EH (cell line): ENCODE measurements at regions not wholly inside any gene's neighbourhood (a gene's known extent, or its start where the extent isn't known, plus 50 kb on each side); places are given as distances from the start of the nearest gene placed in this dataset.

Source experiments
- DNase-seq: peaks from one replicate; pipeline ENCODE4 v3.0.0-alpha.2; 2015; ENCODE audit warnings: low read depth

DNA sequence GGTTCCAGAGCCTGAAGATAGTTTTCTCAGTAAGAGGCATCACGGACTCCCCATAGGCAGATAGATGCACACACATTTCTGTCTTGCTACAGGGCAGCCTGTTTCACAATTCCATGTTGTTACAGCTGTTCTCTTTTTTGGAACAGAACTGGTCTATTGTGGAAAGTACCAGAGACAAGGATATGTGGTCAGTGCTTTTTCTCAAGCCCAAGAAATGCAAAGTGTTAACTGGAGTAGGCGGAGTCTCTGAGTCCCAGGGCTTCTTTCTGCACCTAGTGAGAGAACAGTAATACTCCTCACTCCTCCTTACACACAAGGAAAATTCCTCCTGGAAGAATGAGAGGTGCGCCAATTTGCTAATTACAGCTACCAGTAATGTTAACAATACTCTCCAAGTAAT lies 141.6 kb upstream of the ARGLU1 start:
- no peak for DNase-seq

DNA sequence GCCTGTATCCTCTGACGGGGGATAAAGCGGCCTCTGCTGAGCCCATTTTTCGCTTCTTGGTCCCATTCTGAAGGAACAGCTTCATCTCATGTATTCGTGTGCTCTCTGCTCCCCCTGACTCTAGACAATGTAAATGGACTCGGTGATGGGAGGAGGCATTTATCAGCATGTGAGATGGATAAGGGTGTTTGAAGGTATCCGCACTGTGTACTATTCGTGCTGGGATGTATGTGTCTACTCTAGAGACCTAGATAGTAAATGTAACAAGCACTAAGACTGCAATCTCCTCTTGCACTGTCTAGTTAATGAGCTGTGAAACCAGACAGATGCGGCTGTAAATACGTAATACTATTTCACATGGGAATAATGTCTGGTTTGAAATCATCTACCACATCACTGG lies 134.6 kb upstream of the ARGLU1 start:
- DNase-seq: no peak

DNA sequence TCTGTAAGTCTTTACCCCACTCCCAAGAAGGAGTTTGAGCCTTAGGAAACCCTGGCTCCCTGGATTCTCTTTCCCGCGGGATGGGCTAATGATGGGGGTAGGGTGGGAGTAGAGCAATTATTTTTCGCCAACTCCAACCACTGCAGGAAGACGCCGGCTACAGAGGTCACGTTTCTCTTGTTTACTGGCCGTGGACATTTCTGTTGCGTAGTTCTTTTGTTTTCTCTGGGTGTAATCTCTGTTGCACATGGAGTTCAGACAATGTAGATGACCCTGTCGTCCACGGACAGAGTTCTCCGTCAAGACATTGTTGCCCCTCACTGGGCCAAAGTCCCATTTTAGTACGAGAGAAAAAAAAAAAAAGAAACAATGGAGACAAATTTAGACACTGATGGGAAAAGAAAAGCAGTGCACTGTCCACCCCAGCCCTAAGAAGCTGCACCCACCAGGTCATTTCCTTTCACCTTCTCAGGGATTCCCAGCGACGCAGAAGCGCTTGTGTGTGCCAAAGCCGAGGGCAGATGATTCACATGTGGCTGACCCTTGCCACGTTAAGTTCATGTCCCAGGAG lies 133.9 kb upstream of the ARGLU1 start:
- DNase-seq: no peak

DNA sequence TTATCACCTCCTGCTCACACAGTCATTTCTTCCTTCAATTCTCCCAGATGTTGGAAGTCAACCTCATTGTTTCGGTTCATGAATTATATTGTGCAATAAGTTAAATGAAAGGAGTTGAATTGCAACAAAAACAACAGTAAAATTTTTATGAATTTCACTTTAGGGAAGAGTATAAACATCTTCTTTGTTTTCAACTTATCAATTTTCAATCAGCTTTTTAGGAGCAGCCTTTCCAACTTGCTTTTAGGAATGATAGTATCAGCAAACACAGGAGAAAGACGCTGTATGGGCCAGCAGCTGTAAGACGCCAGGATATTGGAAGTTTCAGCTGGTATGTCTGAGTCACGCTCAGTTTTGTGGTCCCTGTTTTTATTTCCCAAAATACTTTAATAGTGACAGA lies 132.5 kb upstream of the ARGLU1 start:
- peak; percentile 6 for DNase-seq

DNA sequence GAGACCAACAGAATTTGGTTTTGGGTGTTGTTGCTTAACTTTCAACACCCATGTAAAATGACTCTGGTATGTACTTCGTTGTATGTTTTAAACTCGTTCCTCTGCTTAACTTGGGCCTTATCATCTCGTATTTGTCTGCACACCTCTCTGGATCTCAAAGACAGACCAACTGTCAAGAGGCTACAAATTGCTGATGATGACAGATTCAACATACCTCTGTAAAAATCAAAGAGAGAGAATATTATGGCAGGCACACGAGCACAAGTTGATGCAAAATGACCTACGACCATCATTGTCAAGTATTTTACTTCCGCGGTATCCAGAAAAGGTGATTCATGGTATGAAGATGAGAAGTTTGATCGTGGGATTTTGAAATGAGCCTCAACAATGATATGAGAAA lies 132.1 kb upstream of the ARGLU1 start:
- no peak for DNase-seq

DNA sequence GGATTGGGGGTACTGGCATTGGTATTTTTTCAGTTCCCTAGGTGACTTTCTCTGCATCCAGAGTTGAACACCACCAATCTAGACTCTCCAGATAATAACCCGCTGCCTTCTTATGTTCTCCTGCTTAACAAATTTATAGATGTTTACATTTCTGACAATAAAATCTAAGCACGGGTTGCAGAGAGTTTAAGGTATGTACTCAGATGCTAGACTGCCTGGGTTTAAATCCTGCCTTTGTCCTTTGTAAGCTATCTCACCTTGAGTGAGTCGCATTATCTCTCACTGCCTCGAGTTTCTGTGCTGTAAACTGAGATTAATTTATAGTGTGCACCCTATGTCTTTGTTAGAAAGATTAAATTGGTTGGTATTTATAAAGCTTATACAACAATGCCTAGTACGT lies 131.4 kb upstream of the ARGLU1 start:
- no peak for DNase-seq

DNA sequence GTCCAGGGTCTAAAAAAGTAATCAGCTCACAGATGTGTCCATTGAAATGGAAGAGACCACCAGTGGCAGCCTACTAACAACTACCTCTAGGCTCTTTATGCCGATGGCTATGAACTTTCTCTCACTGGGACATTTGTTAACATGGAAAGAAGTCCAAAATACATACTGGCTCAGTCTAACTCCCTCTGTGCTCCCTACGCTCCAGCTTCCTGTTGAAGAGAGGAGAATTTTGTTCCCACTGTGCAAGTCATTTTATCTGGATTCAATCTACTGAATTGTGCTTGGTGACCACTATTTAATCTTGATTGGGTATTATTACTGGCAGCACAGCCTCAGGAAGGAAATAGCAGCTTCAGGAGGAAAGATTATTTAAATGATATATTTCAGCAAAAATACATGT lies 128.8 kb upstream of the ARGLU1 start:
- DNase-seq: no peak

DNA sequence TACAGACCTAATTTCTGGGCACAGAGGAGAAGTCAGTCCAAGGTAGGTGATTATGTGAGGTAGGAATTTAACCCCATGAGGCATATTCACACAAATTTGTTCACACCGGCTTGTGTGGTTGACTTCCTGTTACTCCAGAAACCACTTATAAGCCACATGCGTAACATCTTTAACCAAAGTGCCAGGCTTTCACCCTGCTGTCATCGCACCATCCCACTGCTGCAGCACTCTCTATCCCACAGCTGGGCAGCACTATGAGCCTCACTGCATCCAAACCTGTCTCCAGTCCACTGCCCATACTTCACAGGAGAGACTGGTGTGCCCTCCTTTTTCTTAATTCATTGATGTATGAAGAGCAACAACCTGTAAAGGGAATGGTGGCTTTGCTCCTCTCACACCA lies 128.2 kb upstream of the ARGLU1 start:
- DNase-seq: no peak

DNA sequence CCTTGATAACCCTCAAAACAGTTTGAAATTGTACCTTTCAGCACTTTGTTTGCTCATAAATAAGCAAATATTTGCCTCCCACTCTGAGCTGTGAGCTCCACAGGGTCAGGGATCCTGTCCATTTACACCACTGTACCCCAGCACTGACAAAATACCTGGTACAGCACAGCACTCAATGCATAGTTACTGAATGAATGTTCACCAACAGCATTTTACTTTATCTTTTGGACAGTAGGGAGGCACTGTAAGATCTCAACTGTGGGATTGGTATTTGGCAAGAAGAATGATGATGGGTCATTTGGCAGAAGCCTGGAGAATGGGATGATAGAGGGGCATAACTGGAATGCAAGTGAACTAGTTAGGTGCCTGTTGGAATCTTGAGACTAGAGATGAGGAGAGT lies 127.2 kb upstream of the ARGLU1 start:
- DNase-seq: no peak

DNA sequence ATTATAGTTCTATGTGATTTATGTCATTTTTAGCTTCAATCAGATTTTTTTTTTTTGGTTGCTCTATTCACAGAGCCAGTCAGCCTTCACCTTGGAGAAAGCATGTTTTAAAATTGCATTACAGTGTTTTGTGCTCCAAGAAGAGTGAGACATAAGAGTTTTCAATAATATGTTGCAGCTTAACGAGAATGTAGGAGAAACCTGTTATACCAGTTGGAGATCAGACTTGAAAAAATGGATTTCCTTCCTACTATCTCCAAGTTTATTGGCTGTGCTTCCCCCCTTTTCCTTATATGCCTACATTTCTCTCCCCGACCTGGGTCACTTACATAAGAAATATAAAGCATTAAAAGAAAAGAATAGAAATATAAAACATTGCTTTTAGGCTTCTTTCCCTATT lies 123.9 kb upstream of the ARGLU1 start:
- no peak for DNase-seq

DNA sequence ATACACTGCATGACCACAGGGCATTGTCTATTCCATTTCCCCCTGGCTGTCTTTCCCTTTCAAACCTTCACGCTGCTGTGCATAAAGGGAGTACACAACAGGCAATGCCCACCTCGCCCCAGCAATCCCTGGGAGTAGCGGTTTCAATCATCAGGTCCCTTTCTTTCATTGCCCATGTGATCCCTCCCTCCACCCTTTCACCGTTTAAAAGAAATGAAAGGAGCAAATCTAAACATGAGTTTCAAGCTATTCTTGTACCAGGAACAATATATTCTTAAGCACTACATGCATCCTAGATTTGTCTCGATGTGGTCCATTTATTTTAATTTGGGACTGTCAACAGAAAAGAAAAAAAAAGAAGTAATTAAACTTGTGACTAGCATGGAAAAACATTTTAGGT lies 123.4 kb upstream of the ARGLU1 start:
- DNase-seq: no peak

DNA sequence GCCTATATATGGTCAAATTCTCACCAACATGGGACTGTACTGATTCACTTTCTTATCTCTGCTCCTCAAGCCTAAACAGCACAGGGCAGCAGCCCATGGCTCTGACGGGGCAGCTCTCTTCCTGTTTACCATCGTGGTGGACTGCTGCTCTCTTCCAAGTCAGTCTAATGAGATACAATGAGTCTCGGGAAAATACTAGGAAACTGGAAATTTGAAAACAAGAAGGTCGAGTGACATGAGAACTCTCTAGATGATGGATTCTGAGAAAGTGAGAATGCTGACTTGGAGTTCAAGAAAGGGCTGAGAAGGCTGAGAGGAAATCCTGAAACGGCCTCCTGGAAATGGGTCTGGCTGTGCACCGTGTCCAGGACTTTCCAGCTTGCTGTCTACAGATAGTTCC lies 122.8 kb upstream of the ARGLU1 start:
- DNase-seq: no peak

DNA sequence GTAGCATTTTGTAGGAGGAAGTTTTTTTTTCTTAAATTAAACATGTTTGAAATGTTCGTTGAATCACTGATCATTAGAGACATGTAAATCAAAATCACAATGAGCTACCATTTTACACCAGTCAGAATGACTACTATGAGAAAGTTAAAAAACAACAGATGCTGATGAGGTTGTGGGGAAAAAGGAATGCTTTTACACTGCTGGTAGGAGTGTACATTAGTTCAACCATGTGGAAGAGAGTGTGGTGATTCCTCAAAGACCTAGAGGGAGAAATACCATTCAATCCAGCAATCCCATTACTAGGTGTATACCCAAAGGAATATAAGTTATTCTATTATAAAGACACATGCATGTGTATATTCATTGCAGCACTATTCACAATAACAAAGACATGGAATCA lies 122.0 kb upstream of the ARGLU1 start:
- no peak for DNase-seq

DNA sequence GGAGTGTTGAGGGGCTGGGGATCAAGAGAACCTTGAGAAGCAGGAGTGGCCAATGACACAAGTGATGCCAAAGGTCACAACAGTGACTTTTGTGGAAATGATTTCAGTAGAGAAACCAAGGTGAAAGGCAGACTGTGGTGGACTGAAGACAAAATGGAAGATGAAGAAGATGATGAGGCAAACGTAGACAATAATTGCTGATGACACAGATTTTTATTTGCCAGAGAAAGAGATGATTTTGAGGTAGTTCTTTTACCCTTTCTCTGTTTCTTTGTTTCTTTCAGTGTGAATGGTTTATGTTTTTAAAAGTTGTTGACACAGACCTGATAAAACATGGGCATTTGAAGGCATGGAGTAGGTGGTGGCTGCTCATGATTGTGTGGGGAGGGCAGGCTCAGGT lies 121.0 kb upstream of the ARGLU1 start:
- no peak for DNase-seq

DNA sequence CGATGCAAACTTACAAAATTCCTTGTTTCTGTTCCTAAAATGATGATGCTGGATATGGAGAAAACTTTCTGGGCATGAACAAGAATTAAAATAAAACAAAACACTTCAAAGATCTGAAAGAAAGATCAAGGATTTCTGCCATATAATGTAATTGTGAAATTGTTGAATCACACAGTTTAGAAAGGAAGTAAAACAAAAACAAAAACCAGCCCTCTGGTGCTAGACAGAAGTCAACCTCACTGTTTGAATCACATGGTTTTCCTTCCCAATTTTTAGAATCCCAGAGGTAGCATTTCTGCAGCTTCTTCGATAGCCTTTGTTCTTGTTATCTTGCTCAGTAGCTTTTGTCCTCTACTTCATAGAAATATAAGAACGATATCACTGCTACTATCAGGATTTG lies 118.2 kb upstream of the ARGLU1 start:
- no peak for DNase-seq

DNA sequence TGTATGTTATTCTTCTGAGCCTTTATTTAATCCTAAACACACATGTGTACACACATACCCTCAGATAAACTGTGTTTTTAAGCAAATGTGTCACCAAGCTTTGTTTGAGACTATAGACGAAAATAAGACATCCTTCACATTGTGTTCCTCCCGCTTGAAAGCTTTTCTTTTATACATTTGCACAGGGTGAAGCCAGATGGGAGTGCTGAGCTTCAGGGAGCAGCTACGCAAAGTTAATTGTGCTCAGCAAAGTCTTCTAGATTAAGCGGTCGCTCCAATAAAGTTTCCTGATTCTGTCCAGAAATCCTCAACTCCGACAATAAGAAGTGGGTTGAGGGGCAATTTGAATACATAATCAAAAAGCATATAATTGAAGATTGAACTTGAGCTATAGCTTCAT lies 117.2 kb upstream of the ARGLU1 start:
- DNase-seq: no peak

DNA sequence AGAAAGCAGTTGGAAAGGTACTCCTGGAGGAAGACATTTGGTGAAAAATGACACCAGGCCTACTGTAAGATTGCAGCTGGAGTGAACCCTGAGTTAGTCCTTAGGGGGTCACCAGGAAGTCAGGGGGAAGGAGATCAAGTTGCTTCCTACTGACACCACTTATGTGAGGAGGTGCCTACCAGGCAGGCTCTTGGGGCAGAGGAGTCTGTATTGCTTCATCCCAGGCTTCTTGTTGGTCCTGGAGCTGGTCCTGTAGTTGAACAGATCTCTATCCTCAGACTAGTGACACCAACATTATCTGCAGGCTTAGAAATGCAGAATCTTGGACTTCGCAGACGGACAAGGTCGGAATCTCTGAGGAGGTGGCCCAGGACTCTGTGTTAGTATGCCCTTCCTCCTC lies 116.0 kb upstream of the ARGLU1 start:
- DNase-seq: no peak

DNA sequence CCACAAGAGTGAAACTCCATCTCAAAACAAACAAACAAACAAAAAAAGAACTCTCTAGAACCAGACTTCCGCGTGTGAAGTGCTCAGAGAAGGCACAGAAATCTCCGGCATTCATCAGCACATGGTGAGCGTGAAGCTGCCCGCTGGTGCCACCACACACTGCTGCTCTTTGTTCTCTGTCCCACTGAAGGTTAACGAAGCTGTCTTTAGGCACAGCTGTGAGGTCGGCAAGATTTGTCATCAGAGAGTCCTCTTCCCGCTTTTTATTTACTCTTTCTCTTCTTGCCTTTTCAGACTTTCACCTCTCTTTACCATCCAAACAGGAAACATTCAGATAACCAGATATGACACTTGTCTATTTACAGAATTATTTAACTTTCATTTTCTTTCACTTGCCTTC lies 115.2 kb upstream of the ARGLU1 start:
- no peak for DNase-seq

DNA sequence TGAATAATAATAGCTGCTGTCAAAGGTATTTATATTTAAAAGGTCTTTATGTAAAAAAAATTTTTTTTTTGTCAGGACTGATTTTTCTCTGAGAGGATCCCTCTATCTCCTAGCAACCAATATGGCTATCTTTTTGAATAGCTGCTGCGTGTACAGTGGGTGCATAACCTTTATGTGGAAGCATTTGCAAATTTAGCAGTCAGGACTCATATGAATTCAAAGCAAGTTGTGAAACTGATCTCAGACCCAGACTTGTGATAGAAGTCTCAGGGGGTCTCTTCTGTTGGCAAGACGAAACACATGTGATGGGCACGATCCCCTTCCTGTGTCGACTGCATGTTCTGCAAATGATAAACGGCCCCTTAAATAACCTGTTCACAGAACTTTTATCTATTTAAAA lies 114.1 kb upstream of the ARGLU1 start:
- DNase-seq: no peak

DNA sequence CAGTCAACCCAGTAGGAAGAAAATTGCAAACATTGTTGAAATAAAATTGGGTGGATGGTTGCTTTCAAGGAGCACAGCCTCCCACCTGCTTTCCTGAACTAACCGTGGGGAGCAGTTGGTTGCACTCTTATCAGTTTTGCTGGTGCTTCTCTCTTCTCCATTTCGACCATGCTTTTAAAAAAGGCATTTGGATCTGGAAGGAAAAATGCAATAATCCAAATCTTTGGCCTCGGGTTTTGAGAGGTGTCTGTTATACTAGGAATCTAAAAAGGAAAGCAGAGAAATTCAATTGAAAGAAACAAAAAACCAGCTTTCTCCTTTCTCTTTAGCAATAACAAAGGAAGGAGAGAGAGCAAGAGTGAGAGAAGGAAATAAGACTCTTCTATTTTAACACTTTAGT lies 113.6 kb upstream of the ARGLU1 start:
- DNase-seq: no peak

DNA sequence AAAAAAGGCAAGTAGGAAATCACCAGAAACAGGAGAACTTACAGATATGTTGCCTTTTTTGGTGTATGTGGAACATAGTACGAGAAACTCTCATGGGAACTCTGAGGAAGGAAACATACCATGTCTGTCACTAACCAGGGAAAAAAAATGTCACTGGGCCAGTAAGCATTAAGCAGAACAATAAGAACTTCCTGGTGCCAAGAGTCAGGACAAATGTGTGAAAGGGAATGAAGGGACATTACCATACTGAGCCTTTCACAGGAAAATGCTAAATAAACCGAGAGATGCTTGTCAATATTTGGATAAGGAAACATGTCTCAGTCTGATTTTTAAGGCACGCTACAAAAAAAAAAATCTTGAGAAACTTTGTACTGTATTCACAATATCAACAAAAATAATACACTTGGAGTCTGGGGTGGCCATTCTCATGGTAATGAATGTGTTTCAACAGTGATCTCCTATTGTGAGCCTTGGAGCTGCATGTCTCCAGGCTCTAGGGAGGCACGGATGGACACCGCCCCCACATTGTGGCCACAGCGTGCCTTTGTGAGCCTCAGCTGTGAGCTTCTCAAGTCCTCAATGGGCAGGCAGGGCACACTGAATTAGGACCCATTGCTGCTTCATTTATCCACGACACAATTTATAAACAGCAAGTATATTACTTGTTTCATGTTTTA lies 113.0 kb upstream of the ARGLU1 start:
- no peak for DNase-seq

DNA sequence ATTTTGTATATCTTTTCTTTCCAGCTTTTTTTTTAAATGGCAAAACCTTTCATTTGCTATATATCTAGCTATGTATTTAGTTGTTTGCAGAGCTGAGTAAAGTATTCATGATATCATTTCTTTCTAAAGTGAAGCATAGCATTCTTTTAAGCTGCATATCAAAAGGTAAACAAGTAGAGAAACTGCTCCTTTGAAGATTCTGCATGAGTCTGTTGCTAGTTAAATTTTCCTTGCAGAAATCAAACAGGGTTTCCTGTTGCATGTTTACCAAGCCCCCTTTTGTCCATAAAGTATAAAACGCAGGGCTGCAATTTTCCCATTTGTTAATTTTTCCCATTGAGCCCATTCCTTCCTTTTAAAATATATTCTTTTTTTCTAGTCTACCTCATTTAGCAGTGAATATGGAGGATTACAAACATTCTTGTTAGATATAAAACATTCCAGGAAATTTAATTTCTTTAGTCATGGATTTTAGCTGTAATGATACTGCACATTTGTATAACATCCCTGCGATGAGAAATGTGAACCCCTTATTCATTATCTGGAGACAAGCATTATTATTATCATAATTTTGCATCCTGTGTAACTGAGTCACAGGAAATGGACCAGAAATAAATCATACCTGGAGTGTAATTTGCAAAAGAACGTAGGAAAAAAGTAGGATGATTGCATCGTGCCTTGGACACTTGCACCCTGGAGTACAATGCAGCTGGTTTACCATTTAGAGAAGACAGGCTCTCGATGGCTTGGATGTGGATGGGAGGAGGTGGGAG lies 110.9 kb upstream of the ARGLU1 start:
- DNase-seq: no peak

DNA sequence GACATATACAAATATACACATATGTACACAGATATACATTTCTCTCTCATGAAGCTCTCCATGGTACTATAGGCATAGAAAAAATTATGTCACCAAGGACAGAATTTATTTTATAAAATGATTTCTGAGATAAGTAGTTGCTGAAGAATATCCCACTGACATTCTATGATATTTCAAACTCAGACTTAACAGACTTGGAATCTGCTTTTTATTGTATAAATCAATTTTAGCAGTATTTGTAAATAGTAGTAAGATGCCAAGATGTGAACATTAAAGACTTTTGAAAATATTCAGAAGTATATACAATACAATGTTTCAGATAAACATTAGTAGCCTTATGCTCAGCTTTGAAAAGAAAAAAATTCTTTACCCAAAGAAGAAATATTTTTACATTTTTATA lies 107.4 kb upstream of the ARGLU1 start:
- DNase-seq: no peak
